DOHH2 (cell line): ENCODE measurements at regions not wholly inside any gene's neighbourhood (a gene's known extent, or its start where the extent isn't known, plus 50 kb on each side); places are given as distances from the start of the nearest gene placed in this dataset.

Source experiments
- EZH2phosphoT487 ChIP-seq: fragments of 200-600 bp; sonication (generic); IDR thresholded peaks from 2 replicates; pipeline ENCODE4 v1.6.1; 2017; ENCODE audit warnings: borderline replicate concordance, mild to moderate bottlenecking, antibody characterized with exemption, low read length, moderate library complexity, mixed read lengths
- TF ChIP-seq, protein P1 (sequence below): fragments of 200-600 bp; sonication (generic); IDR thresholded peaks from one replicate; pipeline ENCODE4 v1.5.1; 2014; ENCODE audit warnings: antibody characterized with exemption, mild to moderate bottlenecking, low read depth, low read length; ENCODE audit not compliant: poor library complexity, severe bottlenecking

DNA sequence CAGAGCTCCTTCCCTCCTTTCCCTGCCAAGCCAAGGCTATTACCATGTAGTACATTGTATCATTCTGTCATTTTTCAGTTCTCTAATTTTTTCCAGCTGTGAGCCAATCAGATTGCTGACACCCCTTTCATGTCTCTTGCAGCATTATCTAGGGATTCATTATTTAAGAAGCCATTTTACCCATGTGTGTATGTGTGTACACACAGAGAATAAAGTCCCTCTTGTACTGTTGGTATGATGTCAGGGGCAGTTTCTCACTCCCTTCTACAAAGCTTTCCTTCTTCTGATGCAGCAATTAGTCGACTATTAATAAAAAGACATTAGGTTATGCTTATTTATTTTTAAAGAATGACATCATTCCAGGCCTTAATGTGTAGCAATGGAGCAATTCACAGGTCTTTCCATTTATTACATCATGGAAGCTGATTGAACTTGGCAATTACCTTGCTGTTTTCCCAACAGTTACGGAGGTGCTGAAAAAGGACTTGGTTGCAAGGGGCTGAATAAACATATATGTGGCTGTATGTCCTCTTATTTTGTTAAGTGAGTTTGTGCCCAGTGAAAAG lies 159.4 kb upstream of the HS3ST3A1 start:
- TF ChIP-seq, protein P1, sequence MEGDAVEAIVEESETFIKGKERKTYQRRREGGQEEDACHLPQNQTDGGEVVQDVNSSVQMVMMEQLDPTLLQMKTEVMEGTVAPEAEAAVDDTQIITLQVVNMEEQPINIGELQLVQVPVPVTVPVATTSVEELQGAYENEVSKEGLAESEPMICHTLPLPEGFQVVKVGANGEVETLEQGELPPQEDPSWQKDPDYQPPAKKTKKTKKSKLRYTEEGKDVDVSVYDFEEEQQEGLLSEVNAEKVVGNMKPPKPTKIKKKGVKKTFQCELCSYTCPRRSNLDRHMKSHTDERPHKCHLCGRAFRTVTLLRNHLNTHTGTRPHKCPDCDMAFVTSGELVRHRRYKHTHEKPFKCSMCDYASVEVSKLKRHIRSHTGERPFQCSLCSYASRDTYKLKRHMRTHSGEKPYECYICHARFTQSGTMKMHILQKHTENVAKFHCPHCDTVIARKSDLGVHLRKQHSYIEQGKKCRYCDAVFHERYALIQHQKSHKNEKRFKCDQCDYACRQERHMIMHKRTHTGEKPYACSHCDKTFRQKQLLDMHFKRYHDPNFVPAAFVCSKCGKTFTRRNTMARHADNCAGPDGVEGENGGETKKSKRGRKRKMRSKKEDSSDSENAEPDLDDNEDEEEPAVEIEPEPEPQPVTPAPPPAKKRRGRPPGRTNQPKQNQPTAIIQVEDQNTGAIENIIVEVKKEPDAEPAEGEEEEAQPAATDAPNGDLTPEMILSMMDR = no peak
- TF ChIP-seq EZH2phosphoT487 = no peak
